Fibroblast of pulmonary artery (primary cell): ENCODE measurements at regions not wholly inside any gene's neighbourhood (a gene's known extent, or its start where the extent isn't known, plus 50 kb on each side); places are given as distances from the start of the nearest gene placed in this dataset.

Experiments used
- DNase-seq: peaks from one replicate; pipeline ENCODE4 v3.0.0-alpha.2; 2010; ENCODE audit warnings: low read depth
- H3K4me3 ChIP-seq: replicated peaks from 2 replicates; pipeline ENCODE4 v1.5.1; 2011; ENCODE audit warnings: low read depth, mild to moderate bottlenecking, control low read depth, low read length, moderate library complexity
- TF ChIP-seq, protein P1 (sequence below): IDR thresholded peaks from 2 replicates; pipeline ENCODE4 v1.5.1; 2011; ENCODE audit warnings: mild to moderate bottlenecking, control low read depth, low read length, inconsistent platforms; ENCODE audit errors: missing control alignments

DNA sequence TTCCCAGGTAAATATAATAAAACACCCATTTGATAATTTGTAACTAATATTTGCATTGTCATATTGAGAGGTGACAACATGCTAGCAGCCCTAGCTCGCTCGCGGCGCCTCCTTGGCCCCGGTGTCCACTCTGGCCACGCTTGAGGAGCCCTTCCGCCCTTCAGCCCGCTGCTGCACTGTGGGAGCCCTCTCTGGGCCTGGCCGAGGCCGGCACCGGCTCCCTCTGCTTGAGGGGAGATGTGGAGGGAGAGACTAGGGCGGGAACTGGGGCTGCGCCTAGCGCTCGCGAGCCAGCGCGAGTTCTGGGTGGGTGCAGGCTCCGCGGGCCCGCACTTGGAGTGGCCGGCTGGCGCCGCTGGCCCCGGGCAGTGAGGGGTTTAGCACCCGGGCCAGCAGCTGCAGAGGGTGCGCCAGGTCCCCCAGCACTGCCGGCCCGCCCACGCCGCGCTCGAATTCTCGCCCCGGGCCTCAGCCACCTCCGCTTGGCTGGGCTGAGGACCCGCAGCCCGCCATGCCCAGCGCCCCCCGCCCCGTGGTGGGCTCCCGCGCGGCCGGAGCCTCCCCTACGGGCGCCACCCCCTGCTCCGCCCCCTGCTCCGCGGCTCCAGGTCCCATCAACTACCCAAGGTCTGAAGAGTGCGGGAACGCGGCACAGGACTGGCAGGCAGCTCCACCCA is 594.4 kb downstream of the SLITRK6 start:
- no peak overlapping the region for H3K4me3 ChIP-seq
- no peak for DNase-seq
- TF ChIP-seq, protein P1, sequence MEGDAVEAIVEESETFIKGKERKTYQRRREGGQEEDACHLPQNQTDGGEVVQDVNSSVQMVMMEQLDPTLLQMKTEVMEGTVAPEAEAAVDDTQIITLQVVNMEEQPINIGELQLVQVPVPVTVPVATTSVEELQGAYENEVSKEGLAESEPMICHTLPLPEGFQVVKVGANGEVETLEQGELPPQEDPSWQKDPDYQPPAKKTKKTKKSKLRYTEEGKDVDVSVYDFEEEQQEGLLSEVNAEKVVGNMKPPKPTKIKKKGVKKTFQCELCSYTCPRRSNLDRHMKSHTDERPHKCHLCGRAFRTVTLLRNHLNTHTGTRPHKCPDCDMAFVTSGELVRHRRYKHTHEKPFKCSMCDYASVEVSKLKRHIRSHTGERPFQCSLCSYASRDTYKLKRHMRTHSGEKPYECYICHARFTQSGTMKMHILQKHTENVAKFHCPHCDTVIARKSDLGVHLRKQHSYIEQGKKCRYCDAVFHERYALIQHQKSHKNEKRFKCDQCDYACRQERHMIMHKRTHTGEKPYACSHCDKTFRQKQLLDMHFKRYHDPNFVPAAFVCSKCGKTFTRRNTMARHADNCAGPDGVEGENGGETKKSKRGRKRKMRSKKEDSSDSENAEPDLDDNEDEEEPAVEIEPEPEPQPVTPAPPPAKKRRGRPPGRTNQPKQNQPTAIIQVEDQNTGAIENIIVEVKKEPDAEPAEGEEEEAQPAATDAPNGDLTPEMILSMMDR = no peak

DNA sequence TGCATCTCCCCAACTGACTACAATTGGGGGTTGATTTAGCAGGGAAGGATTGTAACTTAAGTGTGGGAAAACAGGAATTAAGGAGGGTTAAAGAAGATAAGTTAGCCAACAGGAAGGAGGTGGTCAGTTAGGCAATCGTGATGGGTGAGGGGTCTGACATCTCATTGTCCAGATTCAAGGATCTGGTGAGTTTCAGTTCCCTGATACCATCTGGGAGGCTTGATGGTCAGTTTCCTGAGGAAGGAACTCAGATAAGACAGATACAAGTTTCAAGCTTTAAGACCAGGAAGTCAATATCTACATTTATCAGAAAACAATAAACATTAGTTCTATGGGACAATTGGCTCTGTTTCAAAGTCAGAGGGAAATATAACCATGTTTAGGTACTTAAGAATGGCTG is 601.8 kb downstream of the SLITRK6 start:
- TF ChIP-seq, protein P1 = no peak
- peak; percentile 78 for DNase-seq
- no peak overlapping the region for H3K4me3 ChIP-seq

DNA sequence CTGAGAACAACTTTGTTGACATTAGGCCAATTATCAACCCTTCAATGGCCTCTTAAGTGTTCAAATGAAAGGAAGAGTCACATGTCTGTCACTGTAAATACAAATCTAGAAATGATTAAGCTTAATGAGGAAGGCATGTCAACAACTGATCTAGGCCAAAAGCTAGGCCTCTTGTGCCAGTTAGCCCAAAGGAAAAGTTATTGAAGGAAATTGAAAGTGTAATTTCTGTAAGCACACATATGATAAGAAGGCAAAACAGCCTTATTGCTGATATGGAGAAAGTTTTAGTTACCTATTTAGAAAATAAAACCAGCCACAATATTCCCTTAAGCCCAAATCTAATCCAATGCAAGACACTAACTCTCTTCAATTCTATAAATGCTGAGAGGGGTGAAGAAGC is 604.7 kb downstream of the SLITRK6 start:
- no peak overlapping the region for H3K4me3 ChIP-seq
- DNase-seq = no peak
- TF ChIP-seq, protein P1 = no peak

DNA sequence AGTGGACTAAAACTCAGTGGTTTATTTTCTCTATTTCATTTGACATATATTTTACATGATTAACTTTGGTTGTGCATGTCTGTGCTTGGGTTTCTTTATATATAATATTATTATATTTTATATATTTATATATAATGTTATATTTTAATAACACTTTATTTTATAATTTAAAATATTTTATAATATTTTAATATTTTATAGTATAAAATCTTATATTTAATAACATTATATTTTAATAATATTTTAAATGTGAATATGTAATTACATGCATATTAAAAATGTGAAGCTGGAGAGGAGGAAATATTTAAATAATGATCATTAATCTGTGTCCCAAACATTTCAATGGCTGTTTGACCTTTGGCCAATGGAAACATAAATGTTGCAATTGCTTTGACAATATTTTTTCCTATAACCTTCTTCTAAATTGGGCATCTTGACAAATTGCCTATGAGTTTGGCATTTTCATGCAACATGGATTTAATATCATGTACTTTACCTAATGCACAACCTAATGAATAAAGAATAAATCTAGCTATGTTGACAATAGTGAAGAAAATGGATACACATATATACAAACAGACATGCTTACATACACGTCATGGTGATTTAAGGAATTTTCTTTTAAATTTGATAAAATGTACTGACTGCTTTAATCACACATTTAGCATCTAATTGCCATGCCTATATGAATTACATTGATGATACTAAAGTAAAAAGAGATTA is 607.1 kb downstream of the SLITRK6 start:
- DNase-seq = no peak
- no peak overlapping the region for H3K4me3 ChIP-seq
- TF ChIP-seq, protein P1 = no peak

DNA sequence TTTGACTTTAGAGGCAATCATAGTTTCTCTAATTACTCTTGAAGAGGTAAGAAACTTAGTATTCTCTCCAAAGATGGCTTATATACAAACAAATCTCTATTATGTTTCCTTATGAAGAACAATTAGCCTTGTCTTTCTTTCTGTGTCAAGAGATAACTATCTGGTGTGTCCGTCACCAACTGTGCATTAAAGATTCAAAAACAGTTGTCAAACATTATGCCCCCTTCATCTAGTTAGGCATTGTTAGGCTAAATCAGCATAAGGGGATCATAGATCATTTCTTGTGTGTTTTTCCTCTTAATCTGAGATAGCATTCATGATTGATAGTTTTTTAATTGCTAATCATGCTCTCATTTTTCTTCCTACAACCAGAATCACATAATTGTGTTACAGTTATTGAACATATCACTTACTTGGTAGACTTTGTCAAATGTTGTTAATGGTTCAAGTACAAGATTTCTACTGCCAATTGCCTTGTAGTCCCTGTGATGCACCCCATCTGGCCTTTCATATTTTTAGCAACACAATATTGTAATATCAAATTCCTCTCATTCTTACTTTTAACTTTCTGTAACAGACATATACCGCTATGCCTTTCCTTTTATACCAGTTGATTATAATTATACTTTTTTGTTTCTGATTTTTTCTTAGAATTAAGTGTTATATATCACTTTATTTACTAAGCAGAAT is 612.7 kb downstream of the SLITRK6 start:
- TF ChIP-seq, protein P1 = no peak
- no peak for DNase-seq
- no peak overlapping the region for H3K4me3 ChIP-seq

DNA sequence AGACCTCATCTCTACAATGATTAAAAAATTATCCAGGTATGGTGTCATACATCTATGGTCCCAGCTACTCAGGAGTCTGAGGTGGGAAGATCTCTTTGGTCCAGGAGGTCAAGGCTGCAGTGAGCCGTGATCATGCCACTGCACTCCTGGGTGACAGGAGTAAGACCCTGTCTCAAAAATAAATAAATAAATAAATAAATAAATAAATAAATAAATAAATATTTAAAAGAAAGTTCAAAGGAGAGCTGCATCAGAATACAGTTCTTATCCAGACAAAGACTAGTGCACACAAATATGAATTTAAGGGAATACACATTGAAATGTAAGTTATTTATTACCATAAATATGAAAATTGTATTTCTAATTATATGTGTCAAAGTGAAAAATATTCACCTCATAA is 624.9 kb downstream of the SLITRK6 start:
- TF ChIP-seq, protein P1 = no peak

More for the DNA sequence above, 624.9 kb downstream of the SLITRK6 start:
- no peak overlapping the region for H3K4me3 ChIP-seq
- no peak for DNase-seq
